Activated T-cell treated with anti-CD3 and anti-CD28 coated beads, Interleukin-2, amount 50 U/mL, for 24 hours (primary cell): ENCODE measurements at regions not wholly inside any gene's neighbourhood (a gene's known extent, or its start where the extent isn't known, plus 50 kb on each side); places are given as distances from the start of the nearest gene placed in this dataset.
"Not testable (repeated sequence)": the region's sequence is repeated elsewhere in the genome, so short reads cannot be mapped to it uniquely, and the experiment has no call there.

Source experiments
- DNase-seq: peaks from one replicate; pipeline ENCODE4 v3.0.0-alpha.2; 2020
- H3K27ac Mint-ChIP-seq: 2 replicates; pipeline ENCODE4 v1.8.0; 2020; ENCODE audit warnings: mild to moderate bottlenecking, mixed read lengths
- H3K27me3 Mint-ChIP-seq: 2 replicates; pipeline ENCODE4 v1.8.0; 2020; ENCODE audit warnings: mixed read lengths
- H3K36me3 Mint-ChIP-seq: 2 replicates; pipeline ENCODE4 v1.8.0; 2020; ENCODE audit warnings: low read depth, mixed read lengths
- H3K4me1 Mint-ChIP-seq: 2 replicates; pipeline ENCODE4 v1.8.0; 2020; ENCODE audit warnings: low read depth, mixed read lengths
- H3K4me3 Mint-ChIP-seq: 2 replicates; pipeline ENCODE4 v1.8.0; 2020; ENCODE audit warnings: mild to moderate bottlenecking, moderate library complexity, mixed read lengths
- H3K9me3 Mint-ChIP-seq: 2 replicates; pipeline ENCODE4 v1.8.0; 2020; ENCODE audit warnings: mixed read lengths

DNA sequence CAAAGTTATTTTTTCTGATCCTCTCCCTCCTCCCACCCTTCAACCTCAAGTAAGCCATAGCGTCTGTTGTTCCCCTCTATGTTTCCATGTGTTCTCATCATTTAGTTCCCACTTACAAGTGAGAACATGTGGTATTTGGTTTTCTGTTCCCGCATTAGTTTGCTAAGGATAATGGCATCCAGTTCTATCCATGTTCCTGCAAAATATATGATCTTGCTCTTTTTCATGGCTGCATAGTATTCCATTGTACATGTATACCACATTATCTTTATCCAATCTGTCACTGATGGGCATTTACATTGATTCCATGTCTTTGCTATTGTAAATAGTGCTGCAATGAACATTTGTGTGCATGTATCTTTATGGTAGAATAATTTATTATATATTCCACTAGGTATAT, 252.0 kb upstream of the ACVR2A start:
- peaks cover 14% of the 10 kb centered on the region for H3K9me3 Mint-ChIP-seq
- not testable (repeated sequence) for DNase-seq, H3K36me3 Mint-ChIP-seq, H3K4me3 Mint-ChIP-seq, H3K27me3 Mint-ChIP-seq, H3K4me1 Mint-ChIP-seq, H3K27ac Mint-ChIP-seq

DNA sequence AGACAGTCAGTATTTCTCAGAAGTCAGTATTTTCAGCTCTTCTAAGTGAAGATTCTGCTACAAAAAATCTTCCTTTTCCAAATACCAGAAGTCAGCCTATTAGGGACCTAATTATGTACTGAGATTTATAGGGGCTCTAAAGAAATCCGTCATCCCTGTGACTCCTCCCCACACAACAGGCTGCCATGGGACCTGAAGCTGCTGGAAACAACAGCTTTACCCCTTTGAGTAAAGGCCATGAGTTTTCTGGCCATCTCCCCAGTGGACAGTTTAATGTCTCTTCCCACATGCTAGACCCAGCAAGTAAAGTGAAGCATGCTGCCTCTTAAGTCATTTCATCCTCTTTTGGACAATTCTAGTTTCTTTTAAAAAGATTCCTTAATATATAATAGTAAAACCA, 255.7 kb upstream of the ACVR2A start:
- Mint-ChIP-seq H3K4me3 (no peak overlapping the region), H3K27ac (no peak overlapping the region), H3K27me3 (peaks cover 3% of the 10 kb centered on the region), H3K9me3 (peaks cover 20% of the 10 kb centered on the region), H3K4me1 (no peaks in the 10 kb centered on the region), H3K36me3 (no peaks in the 10 kb centered on the region)
- no peak for DNase-seq

DNA sequence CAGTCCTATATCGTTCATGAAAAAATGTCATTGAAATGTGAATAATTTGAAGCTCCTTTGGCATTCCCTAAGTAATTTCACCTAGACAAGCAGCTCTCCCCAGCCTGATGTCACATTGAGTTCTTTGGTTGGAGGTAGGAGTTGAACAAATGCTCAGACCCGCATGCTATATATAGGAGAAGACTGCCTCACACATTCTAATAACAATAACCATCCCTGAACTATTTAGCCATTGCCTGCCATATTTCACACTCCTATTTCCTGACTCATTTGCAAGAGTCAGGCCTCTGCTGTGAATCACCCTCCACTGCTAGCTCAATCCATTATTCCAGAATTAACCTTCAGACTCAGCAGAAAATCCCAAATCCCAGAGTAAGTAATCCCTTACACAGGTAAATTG, 256.6 kb upstream of the ACVR2A start:
- no peak overlapping the region for H3K27ac Mint-ChIP-seq
- no peak for DNase-seq
- H3K27me3 Mint-ChIP-seq, result peaks cover 3% of the 10 kb centered on the region

DNA sequence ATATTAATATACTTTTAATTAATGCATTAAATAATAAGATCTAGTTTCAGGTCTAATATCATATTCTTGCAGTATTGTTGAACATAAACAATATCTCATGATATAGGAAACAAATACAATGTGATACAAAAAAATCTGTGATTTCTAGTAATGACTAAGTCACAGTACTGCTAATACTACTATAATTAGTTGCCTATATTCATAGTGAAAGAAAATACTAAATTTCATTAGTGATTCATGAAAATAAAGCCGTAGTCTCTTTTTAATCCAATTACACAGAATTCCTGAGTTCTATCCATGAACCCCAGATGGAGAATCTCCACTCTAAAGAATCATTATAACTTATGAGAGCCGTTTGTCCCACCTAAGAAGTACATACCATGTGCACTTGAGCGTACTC, 266.3 kb upstream of the ACVR2A start:
- Mint-ChIP-seq H3K4me1 (no peaks in the 10 kb centered on the region), H3K27me3 (no peaks in the 10 kb centered on the region), H3K9me3 (peaks cover 5% of the 10 kb centered on the region), H3K36me3 (no peaks in the 10 kb centered on the region), H3K27ac (no peak overlapping the region), H3K4me3 (no peak overlapping the region)
- DNase-seq, result no peak

More for the DNA sequence above, 256.6 kb upstream of the ACVR2A start:
- Mint-ChIP-seq H3K36me3 (no peaks in the 10 kb centered on the region), H3K4me3 (no peak overlapping the region), H3K9me3 (peaks cover 20% of the 10 kb centered on the region), H3K4me1 (no peaks in the 10 kb centered on the region)

DNA sequence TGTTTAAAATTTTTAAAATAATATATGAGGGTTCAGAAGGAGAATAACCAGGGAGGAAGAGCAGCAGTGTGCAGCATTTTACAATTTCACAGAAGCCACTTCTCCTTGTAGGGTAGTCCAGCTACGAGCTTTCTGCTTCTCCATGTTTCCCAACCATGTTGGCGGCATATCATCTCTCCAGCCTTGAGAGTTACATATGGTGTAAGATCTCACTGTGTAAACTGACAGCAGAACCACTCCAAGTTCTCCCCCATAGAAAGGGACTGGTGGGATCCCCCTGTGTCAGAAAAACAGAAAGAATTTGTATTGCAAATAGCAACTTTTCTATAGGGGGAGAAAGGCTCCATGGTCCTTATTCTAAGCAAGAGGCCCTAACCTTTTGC, 266.8 kb upstream of the ACVR2A start:
- Mint-ChIP-seq H3K27ac (no peak overlapping the region), H3K4me3 (no peak overlapping the region), H3K27me3 (no peaks in the 10 kb centered on the region), H3K4me1 (no peaks in the 10 kb centered on the region), H3K9me3 (peaks cover 5% of the 10 kb centered on the region), H3K36me3 (no peaks in the 10 kb centered on the region)
- no peak for DNase-seq

DNA sequence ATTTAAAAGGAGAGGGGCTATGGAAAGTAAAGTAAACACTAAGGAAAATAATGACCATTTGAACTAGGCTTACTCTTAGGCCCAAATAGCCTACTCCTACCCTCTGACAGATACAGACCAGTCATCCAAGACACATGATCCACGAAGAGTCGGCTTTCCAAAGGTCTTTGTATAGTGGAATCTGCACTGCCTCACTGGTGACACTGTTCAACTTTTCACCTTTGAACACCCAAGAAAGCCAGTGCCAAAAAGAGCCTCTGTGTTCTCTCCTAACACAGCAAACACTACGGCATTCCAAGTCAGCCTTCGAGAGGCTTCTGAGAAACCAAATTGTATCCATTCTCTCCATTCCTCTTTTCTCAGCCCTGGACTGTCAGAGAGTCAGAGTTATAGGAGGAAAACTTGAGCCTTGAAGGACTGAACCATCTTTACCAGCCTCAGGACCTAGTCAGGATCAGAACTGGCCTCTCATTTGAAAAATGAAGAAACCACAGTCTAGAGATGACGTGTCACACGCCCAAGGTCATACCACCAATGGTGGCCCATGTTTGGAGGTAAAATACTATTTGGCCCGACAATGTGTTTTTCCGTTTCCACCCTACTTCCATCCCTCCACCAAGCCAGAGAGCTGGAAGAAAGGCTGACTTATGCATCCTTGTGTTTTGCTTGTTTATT, 267.4 kb upstream of the ACVR2A start:
- Mint-ChIP-seq H3K9me3 (peaks cover 5% of the 10 kb centered on the region), H3K27me3 (no peaks in the 10 kb centered on the region), H3K27ac (no peak overlapping the region), H3K4me3 (no peak overlapping the region), H3K4me1 (no peaks in the 10 kb centered on the region), H3K36me3 (no peaks in the 10 kb centered on the region)
- DNase-seq, result no peak

DNA sequence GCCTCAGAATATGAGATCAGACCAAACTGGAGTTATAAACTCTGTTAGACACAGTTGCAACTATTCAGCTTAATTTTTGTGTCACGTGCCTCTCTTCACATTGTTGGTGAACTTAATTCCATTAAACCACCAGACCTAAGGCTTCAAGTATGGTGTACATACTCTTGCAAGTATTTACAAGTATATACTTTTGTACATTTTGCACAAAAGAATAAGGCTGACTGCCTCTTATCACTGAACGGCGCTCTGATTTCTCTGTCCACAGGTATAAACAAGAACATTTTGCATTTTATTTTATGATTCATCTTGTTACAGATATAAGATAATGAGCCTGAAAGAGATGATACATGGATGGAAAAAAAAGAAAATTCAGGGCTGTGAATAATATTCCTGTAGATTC, 269.7 kb upstream of the ACVR2A start:
- no peak for DNase-seq
- peaks cover 6% of the 10 kb centered on the region for H3K9me3 Mint-ChIP-seq
- no peaks in the 10 kb centered on the region for H3K36me3 Mint-ChIP-seq
- no peak overlapping the region for H3K27ac Mint-ChIP-seq
- no peak overlapping the region for H3K4me3 Mint-ChIP-seq
- H3K27me3 Mint-ChIP-seq, result no peaks in the 10 kb centered on the region
- no peaks in the 10 kb centered on the region for H3K4me1 Mint-ChIP-seq

DNA sequence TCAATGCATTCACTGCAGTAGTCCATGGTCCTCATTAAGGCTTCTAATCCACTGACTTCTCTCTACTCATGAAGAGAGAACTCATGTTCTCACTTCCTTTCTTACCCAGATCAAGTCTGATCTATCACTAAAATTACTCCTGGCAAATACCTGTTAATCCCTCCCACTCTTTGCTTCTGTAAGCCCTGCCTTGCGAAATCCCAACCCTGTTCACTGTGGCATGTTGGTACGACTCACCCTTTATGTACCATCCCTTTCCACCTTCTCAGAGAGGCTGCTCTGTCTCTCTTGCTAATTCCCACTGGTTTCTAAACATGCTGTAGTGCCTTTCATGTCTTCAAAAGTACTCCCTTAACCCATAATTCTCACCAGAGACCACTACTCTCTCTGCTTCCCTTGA, 272.2 kb upstream of the ACVR2A start:
- no peak for DNase-seq
- Mint-ChIP-seq H3K9me3 (peaks cover 6% of the 10 kb centered on the region), H3K36me3 (no peaks in the 10 kb centered on the region), H3K4me1 (no peaks in the 10 kb centered on the region), H3K4me3 (no peak overlapping the region), H3K27me3 (no peaks in the 10 kb centered on the region), H3K27ac (no peak overlapping the region)

DNA sequence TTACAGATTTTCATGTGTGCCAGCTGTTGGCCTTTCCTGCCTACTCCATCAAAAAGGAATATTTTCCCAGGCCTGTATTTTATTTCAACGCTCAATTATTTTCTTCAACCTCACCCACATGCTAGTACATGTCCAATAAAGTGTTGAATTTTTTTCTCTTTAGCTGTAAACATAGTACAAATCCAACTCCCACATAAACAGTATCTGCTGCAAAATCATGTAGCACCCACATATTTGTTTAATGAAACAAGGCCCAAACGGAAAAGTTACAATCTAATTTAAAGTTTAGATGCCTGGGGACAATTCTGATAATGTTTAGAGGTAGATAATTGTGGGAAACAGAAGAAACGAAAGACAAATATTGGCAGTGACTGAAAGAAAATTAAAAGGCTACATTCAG, 275.4 kb upstream of the ACVR2A start:
- no peaks in the 10 kb centered on the region for H3K27me3 Mint-ChIP-seq
- H3K9me3 Mint-ChIP-seq, result peaks cover 6% of the 10 kb centered on the region
- no peak overlapping the region for H3K4me3 Mint-ChIP-seq
- no peaks in the 10 kb centered on the region for H3K36me3 Mint-ChIP-seq
- DNase-seq, result no peak
- H3K4me1 Mint-ChIP-seq, result no peaks in the 10 kb centered on the region
- H3K27ac Mint-ChIP-seq, result no peak overlapping the region

DNA sequence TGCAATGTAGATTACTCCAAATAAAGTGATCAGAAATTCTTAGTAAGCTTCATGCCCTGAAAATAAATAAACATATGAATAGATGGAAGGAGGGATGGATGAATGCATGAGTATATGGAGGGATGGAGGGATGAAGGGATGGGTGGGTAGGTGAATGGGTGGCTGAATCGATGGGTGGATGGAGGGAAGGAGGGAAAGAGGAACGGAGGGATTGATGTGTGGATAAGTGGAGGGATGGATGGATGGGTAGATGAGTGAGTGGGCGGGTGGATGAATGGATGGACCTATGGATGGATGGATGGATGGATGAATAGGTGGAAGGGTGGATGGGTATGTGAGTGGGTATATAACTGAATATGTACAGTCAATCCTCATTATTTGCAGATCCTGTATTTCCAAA, 276.7 kb upstream of the ACVR2A start:
- H3K4me3 Mint-ChIP-seq, result no peak overlapping the region
- no peaks in the 10 kb centered on the region for H3K4me1 Mint-ChIP-seq
- H3K9me3 Mint-ChIP-seq, result peaks cover 6% of the 10 kb centered on the region
- H3K27ac Mint-ChIP-seq, result no peak overlapping the region
- DNase-seq, result no peak
- H3K27me3 Mint-ChIP-seq, result no peaks in the 10 kb centered on the region
- no peaks in the 10 kb centered on the region for H3K36me3 Mint-ChIP-seq

DNA sequence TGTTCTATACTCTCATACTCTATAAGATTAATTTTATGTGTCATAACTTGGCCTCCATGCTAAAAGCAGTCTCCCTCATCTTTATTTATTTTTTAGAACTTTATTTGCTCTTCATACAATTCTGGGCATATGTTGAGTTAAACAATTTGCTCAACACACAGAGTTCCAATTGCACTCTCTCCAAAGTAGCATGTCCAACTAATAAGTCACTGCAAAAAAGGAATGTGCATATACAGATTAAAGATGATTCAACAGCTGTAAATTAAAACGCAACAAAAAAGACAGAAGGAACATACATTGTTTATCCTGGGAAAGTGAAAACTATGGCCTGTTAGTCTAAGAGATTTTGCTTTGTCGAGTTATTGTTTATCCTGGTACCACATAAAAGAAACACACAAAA, 277.7 kb upstream of the ACVR2A start:
- no peak for DNase-seq
- H3K27ac Mint-ChIP-seq, result no peak overlapping the region

DNA sequence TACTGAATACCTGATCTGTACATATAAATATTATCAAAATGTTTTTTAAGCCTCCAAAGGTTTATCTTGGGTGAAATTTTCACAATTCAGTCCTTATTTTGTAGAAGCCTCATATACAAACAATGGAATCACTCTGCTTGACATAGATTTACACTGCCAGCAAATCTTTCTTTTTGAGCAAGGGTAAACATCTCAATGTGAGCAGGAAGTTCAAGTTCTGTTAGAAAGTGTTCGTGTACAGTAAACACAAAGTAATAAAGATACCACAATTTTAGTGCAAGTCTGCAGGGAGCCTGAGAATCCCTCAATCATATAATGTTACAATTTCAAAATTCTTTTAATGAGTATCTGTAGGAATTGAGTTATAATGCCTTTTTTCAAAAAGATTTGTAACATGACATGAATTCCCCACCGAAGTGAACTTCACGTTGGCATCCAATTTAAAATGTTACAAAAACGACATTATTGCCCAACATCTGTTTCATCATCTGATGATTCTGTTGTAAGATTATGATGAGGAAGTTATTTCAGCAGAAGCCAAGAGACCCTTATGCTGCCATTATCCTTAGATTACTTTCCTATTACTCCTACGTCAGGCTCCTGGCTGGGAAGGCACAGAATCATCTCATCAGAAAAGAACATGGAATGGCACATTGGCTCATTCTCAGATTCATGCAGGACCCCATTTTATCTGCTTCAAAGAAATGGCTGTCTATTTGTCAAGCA, 283.9 kb upstream of the ACVR2A start:
- Mint-ChIP-seq H3K4me3 (no peak overlapping the region), H3K27me3 (no peaks in the 10 kb centered on the region), H3K27ac (no peak overlapping the region), H3K9me3 (no peaks in the 10 kb centered on the region), H3K4me1 (peaks cover 3% of the 10 kb centered on the region), H3K36me3 (no peaks in the 10 kb centered on the region)
- DNase-seq, result no peak

More for the DNA sequence above, 277.7 kb upstream of the ACVR2A start:
- no peak overlapping the region for H3K4me3 Mint-ChIP-seq
- H3K9me3 Mint-ChIP-seq, result peaks cover 6% of the 10 kb centered on the region
- no peaks in the 10 kb centered on the region for H3K27me3 Mint-ChIP-seq
- no peaks in the 10 kb centered on the region for H3K36me3 Mint-ChIP-seq
- no peaks in the 10 kb centered on the region for H3K4me1 Mint-ChIP-seq

DNA sequence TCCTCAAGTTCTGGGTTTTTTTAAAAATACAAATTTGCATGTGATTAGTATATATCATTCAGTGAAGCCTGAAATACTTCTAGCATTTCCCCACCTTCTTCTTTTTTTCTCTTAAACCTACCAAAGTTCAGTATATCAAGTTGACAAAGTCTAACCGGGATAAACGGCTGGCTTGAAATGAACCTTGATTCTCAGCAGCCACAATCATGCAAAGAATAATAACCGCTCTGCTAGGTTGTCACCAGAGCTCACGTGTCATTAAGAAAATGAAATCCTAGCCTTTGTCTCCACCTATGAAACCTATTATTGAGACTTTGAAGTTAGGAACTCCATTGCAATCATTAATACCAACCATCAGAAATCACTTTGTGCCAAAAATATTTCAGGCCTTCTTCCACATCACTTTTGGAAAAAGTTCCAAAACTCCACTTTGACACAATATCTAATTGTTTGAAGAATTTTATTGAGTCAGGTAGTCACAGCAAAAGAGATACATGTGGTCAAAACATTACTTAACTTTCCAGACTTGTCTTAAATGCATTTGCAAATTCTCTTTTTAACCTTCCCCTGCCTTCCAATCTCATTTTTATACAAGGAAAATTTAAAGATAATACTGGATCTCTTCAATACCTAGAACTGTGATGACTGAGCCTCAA, 285.6 kb upstream of the ACVR2A start:
- no peak overlapping the region for H3K27ac Mint-ChIP-seq
- no peak for DNase-seq
- H3K9me3 Mint-ChIP-seq, result no peaks in the 10 kb centered on the region
- peaks cover 3% of the 10 kb centered on the region for H3K4me1 Mint-ChIP-seq
- no peaks in the 10 kb centered on the region for H3K36me3 Mint-ChIP-seq
- no peaks in the 10 kb centered on the region for H3K27me3 Mint-ChIP-seq
- H3K4me3 Mint-ChIP-seq, result no peak overlapping the region

DNA sequence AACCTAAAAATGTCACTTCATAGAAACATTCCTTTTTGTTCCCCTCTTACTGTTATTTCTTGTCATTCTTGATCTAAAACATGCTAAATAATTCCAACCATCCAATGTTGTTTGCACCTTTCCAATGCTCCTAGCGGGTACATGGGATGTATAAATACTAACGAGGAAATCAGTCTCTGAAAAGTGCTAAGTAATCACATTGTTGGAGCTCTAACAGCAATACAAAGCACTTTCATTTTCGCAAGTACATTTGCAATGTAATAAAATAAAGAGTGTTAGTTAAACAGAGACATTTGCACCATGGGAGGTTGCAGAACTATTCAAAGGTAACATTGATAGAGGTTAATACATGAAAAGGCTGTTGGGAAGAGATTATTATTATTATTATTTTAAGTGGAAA, 286.2 kb upstream of the ACVR2A start:
- DNase-seq, result no peak
- Mint-ChIP-seq H3K36me3 (no peaks in the 10 kb centered on the region), H3K4me1 (peaks cover 3% of the 10 kb centered on the region), H3K27ac (no peak overlapping the region), H3K27me3 (no peaks in the 10 kb centered on the region), H3K9me3 (no peaks in the 10 kb centered on the region), H3K4me3 (no peak overlapping the region)

DNA sequence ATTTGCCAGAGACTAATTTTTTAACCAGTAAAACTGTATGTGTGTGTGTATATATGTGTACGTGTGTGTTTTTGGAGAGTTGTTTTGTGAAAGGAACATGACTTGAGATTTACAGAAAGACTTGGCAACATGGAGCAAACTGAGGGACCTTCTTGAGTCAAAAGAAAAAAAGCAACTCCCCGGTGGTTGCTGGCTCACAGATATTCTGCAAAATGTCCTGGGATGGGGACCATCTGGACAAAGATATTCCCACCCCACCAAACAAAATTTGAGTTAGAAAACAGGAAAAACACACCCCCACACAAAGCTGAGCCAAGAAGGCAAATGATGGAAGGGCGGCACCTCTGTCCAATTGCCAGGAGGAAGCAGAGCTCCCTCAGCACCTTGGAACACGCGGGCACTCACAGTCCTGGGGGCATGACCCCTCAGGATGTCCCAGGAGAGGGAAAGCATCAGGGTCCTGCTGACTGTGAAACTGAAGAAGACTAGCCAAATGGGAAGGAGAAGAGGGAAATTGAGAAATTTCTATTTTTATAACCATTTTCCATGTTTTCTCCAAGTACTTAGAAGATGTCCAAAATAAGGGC, 290.2 kb upstream of the ACVR2A start:
- H3K27me3 Mint-ChIP-seq, result no peaks in the 10 kb centered on the region
- H3K27ac Mint-ChIP-seq, result no peak overlapping the region
- DNase-seq, result no peak
- H3K36me3 Mint-ChIP-seq, result no peaks in the 10 kb centered on the region
- H3K4me3 Mint-ChIP-seq, result no peak overlapping the region
- H3K4me1 Mint-ChIP-seq, result peaks cover 3% of the 10 kb centered on the region
- H3K9me3 Mint-ChIP-seq, result no peaks in the 10 kb centered on the region
